HG03060 (cell line): ENCODE measurements at regions not wholly inside any gene's neighbourhood (a gene's known extent, or its start where the extent isn't known, plus 50 kb on each side); places are given as distances from the start of the nearest gene placed in this dataset.
"Not testable (repeated sequence)": the region's sequence is repeated elsewhere in the genome, so short reads cannot be mapped to it uniquely, and the experiment has no call there.

ENCODE experiments used
- ATAC-seq: cut with Tn5 transposase; IDR thresholded peaks from one replicate; pipeline ENCODE4 v1.9.1; 2021; ENCODE audit warnings: low read depth, moderate number of reproducible peaks; ENCODE audit not compliant: unreplicated experiment

- ATAC-seq: no peak
Measured at GRCh38 chr18:45335282-45336043, 279.8 kb upstream of the SLC14A2 start.

DNA sequence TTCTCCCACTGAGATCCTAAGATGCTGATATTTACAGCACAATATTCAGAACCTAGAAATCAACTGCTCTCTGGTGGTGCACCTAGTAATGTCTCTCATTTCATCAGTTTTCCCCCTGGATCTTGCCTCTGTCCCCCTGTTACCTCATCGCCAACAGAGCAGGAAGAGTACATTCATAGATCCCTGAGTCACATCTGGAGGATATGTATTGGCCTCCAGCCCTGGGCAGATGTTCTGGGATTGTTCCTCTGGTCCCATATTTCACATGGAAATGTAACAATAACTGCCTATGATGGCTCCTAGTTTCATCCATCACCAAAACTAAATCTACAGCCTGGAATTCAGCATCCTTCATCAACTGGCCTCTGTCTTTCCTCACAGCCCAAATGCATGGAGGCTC lies 278.8 kb upstream of the SLC14A2 start:
- no peak for ATAC-seq

DNA sequence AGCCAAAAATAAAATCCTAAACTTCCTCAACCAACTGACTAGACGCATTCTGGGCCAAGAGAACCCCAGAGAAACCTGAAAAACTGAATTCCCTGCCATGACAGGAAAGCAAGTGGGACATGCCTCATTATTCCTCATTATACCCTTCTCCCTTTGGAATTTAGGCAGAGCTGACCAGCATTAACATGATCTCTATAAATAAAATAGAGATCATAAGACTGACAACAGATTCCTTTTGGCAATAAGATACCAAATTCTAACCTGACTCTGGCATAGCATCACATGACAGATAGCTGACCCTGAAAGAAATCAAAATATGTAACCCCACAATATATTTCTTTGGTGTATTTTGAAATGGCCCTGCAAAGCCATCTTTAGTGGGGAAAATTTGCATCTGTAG lies 277.8 kb upstream of the SLC14A2 start:
- no peak for ATAC-seq

DNA sequence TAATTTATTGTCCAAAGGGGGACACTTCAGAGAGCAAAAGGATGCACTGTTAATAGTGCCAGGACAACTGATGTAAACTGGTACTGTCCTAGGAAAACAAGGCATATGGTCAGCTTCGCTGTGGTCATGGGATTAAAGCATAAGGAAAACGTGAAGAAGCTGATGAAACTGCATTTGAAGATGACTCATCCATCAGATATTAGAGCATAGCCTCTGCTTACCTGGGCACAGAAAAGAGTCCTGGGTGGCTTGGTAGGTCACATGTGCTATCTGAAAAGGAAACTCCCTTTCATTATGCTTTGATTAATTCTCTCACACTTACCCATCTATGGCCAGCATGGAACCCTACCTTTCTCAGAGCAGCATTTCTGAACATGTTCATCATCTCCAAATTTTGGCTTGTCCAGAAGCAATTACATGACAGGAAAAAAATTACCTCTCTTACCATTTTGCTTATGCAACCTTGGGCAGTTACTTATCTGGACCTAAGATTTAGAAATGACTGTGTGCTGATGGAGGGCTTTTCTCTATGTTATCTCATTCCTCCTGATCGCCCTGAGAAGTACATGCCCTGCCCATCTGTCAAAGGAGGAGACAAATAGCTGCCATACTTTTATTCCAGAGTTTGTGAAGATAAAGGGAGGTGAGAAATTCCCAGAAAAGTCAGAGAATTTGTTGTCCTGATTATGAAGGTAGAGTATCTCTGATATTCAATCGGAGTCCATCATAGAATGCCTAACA lies 275.3 kb upstream of the SLC14A2 start:
- no peak for ATAC-seq

DNA sequence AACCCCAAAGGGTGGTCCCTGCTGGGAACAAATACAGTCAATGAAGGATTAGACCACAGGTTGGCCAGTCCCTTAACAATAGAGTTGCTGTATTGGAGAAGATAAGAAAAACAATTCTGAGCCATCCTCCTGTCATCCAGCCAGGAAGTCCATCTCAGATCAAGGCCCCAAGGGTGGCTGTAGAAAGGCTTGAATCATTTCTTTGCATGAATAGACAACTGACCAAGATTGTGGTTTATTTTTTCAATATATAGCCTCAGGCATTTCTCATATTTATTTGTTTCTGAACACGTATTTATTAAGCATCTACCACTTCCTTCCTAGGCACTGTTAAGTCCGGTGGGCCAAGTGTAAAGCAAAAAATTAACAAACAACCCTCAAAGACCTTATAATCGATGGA lies 274.4 kb upstream of the SLC14A2 start:
- no peak for ATAC-seq

DNA sequence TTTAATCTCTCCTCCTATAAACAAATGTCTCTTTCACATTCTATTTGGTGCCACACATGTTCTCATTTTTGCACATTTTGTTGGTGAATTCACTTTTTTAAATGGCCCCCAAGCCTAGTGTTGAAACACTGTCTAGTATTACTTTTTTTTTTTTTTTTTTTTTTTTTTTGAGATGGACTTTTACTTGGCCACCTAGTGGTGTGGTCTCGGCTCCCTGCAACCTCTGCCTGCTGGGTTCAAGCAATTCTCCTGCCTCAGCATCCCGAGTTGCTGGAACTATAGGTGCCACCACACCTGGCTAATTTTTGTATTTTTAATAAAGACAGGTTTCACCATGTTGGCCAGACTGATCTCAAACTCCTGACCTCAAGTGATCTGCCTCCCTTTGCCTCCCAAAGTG lies 273.8 kb upstream of the SLC14A2 start:
- no peak for ATAC-seq

- ATAC-seq: no peak
Measured at GRCh38 chr18:45342166-45342565, 273.1 kb upstream of the SLC14A2 start.

DNA sequence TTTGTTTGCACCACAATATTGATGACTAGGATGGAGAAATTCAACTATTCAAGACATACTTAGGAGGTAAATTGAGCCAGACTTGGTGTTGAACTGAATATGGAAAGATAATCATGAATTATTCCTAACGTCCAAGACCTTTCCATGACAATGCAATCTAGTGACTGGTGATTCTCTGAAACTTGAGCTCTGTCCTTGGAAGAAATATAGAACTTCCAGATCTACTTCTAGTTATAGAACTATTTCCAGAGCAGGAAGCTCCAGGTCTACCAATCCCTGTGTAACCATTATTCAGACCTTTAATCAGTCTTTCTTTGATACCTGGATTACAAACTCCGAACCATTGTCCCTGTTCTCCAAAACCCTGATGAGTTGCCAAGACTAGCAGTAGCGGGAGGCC lies 272.6 kb upstream of the SLC14A2 start:
- no peak for ATAC-seq

DNA sequence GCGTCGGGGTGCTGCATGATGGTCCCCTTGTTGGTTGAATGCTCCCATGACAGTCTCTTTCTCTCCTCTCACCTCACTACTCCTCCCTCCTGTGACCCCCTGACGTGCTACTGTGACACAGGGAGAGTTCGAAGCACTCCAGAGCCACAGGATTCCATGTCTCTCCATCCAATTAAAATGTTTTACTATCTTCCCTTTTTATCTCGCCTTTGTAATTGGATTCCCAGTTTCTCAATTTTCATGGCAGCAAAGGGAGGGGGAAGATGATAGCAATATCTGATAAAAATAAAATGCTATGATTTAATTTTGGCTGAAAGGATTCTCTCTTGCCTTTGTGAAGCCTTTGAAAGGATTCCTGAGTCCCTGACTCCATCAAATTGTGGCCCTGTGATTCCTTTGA lies 271.9 kb upstream of the SLC14A2 start:
- ATAC-seq: no peak

DNA sequence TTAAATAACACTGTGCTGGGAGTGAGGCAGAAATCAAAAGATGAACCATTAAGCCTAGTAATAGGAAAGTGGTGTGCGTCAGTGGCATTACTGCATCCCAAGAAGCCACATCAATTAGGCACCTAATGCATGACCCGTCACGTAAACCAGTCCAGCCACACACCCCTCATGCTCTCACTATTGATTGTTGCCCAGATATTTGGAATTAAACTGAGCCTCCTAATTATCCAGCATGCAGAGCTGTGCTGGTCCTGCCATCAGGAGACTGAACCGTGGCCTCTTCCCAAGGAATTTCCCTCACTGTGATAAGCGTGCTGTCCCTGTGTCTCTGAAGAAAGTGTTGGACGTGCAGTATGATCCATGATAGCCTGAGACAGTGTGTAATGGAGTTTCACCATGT lies 270.6 kb upstream of the SLC14A2 start:
- not testable (repeated sequence) for ATAC-seq

GRCh38 chr18:45349019-45349418 lies 266.3 kb upstream of the SLC14A2 start:
- no peak for ATAC-seq

- ATAC-seq: no peak
Measured at GRCh38 chr18:45349467-45349866, 265.8 kb upstream of the SLC14A2 start.

GRCh38 chr18:45350404-45351156 lies 264.7 kb upstream of the SLC14A2 start:
- ATAC-seq: no peak

DNA sequence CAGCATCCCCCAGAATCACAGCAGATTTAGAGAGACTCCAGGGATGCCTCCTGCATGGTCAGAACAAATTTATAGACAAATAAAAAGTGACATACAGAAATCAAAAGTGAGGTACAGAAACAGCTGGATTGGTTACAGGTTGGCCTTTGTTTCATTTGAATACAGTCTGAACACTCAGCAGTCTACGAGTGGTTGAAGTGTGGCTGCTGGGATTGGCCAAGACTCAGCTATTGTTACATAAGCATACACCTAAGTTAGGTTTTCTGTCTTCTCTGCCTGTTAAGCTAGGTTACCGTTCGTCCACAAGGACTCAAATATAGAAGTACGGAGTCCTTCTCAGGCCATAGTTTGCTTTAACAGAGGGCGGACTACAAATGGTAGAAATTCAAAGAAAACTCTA lies 262.4 kb upstream of the SLC14A2 start:
- no peak for ATAC-seq

DNA sequence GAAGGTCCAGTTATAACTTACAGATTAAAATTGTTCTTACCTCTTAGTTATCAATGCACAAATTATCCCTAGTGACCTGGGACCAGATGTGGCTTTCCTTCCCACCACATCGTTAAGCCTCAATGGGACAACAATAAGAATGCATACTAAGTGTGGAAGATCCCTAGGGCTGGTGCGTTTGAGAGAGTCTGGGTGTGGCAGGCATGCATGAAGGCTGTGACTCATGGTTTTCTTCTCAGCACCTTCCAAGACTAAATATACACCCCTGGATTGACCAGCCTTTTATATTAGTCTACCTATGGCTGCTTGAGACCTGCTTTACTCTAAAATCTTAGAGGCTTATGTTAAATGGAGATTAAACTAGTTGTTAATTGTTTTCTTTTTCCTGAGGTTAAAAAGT lies 261.7 kb upstream of the SLC14A2 start:
- no peak for ATAC-seq

DNA sequence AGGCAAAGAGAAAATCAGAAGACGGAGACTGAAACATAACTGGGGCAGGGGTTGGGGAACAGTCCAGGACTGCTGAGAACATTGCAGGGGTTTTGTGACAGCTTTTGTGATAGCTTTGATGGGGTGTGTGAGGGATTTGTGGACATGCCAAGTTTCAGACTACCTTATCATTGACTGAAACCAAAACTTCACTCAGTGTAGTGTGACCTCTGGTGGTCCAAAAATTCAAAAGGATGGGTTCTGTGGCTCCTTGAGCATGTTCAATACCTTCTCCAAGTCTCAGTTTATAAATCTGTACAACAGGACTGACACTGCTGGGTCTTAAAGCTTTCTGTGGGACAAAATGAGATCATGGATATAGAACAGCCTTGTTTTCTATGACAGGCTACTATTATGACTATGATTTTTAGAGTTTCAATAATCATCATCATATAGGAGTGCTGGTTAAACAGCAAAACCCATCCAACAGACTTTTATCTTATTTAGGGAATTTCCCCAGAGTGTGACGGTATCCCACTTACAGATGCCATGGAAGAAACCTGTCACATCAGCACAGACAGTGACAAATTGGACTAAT lies 259.2 kb upstream of the SLC14A2 start:
- no peak for ATAC-seq

DNA sequence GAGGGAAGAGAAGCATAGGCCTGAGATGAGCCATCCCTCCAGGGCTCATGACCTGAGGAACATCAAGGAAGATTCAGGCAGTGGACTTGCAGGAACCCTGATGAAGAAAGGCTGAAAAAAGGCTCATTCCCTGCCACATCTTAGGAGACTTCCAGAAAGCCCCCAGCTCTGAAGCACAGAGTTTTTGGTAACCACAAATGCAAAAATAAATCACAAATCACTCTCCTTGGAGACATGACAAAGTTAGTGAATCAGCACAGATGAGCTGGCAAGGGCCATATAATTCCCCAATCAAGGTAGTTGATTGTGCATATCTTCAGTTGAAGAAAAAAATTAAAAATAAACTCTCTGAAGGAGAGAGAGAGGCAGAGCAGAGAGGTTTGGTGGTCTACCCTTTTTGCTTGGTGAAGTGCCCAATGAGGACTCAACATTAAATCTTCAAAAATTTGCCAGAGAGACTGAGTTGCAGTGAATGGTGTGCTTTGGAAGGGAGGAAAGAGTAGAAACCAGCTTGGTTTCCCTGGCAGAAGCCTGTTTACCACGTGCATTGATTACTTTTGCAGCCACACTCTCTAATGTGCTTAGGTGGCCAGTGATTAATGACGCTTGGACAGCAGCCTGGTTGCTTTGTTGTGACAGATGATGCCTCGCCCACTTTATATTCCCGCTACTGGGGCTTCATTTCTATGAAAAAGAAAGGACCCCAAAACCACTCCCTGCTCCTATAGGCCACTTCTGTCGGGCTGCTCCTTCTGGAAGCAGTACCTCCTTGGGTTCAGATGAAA lies 257.4 kb upstream of the SLC14A2 start:
- no peak for ATAC-seq

DNA sequence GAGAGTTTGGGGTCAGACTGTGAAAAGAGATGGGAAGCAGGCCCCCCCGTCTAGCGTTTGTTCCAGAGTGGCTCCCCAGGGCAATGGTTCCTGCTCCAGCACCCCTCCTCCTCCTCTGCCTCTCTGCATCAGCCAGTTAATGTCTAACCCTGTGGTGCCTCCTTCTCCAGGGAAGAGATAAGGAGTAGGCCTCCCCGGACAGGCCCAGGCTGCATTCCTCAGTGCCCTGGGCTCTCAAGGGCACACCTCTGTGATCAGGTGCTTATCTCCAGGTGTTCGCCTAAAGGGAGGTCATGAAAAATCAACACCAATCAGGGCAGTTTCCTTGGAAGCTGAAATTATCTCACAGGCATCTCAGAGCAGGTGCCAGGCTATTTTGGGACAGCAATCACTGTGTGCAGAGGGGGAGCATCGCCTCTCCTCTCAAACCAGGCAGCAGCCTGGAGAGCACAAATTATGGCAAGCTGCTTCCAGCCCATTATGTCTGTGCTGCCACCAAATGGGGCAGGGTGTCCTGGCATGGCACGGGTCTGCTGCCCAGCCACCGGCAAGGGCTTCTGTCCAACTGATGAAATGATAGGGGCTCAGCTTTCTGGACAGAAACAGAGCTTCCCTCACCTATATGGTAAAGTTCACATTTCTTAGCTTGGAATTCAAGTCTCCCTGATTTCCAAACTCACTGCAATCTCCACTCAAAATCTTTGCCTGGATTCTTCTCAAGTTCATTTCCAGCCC lies 255.8 kb upstream of the SLC14A2 start:
- no peak for ATAC-seq

DNA sequence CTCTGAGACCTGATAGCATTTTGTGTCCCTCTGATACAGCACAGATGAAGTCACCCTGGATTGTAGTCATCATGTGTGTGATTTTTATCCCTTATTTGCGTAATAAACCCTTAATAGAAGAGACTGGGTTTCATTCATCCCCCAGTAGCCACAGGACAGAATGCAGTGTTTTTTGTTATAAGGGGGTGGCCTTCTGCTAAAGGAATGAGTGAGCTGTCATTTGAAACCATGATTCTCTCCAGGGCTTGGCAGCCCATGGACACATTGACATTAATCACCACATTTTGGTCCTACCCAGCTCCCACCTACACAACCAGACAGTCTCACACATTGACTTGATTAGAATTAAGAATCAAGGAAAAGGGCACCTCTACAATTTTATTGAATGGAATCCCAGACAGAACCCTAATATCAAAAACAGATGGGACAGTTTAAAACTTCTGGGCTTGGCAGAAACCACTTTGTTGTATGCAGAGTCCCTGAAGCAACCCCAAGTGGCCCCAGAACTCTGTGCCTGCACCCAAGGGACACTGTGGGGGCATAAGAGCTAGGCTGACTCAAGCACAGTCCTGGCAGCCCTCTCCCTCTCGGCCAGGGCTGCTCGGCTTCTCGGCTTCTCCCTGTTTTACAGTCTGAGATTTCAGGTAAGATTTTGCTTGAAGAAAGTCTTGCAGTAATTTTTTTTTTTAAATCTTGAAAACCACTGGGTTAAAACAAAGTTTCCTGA lies 254.0 kb upstream of the SLC14A2 start:
- ATAC-seq: no peak
